ENCODE measurements at regions not wholly inside any gene's neighbourhood (a gene's known extent, or its start where the extent isn't known, plus 50 kb on each side); places are given as distances from the start of the nearest gene placed in this dataset.

DNA sequence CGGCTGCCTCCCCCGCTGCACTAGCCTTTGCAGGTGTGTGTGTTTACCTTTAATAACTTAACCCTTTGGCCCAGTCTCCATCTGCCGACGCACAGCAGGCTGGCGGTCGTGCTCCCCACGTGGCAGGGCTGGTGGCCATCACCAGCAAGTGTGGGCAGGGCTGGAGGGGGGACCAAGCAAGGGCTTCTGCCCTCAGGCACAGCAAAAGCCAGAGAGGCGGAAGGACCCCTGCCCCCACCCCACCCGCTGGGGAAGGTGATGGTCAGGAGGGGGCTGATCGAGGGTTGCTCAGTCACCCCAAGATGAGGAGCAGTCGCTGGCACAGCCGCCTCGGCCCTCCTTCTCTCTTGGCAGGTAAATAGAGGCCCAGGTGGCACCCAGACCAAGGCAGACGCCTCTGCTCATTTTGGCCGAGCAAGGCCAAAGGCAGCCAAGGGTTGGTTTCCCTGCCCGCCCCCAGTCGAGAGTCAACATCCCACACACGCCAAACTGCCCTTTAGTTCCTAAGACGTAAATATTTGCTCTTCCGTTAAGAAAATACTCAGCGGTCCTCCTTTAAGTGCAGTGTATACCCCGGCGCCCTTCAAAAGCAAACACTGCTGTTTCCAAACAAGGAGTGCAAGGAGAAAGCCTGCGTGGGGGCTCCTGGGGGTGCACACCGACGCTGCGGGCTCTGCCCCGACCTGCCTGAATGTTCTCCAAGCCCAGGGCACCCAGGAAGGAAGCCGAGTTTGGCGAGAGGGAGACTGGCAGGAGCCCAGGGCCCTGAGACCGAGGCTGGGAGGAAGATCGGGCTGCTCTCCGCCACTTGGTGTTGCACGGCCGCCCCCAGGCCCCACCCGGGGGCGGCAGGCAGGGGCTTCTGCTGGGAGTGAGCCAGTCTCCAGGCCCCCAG is 82.7 kb downstream of the SIK1 start:
- H3K27me3 Mint-ChIP-seq, result peaks cover 2% of the 10 kb centered on the region
- 89% methylated on average over 33 of the region's 37 CpGs for WGBS (ENCODE audit: insufficient coverage)
- ChIA-PET POLR2A (no interaction called here), CTCF (no interaction called here)
- H3K9me3 Mint-ChIP-seq (ENCODE audit: insufficient read depth), result no peaks in the 10 kb centered on the region
- intact Hi-C loops (cut with micrococcal nuclease), result no loop called here
- H3K4me3 Mint-ChIP-seq, result no peak overlapping the region
- TF ChIP-seq, protein P1, sequence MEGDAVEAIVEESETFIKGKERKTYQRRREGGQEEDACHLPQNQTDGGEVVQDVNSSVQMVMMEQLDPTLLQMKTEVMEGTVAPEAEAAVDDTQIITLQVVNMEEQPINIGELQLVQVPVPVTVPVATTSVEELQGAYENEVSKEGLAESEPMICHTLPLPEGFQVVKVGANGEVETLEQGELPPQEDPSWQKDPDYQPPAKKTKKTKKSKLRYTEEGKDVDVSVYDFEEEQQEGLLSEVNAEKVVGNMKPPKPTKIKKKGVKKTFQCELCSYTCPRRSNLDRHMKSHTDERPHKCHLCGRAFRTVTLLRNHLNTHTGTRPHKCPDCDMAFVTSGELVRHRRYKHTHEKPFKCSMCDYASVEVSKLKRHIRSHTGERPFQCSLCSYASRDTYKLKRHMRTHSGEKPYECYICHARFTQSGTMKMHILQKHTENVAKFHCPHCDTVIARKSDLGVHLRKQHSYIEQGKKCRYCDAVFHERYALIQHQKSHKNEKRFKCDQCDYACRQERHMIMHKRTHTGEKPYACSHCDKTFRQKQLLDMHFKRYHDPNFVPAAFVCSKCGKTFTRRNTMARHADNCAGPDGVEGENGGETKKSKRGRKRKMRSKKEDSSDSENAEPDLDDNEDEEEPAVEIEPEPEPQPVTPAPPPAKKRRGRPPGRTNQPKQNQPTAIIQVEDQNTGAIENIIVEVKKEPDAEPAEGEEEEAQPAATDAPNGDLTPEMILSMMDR (IDR thresholded peaks at IDR 0.05), result no peak
- TF ChIP-seq EZH2 (IDR thresholded peaks at IDR 0.05; ENCODE audit: borderline replicate concordance, insufficient read depth, low read depth, low read length, poor library complexity, severe bottlenecking), result no peak
- H3K27me3 ChIP-seq (replicated peaks in 1 of 4; ENCODE audit: control extremely low read depth in 1 of 4, control insufficient read depth in 3 of 4, insufficient read depth in 4 of 4, low read length in 3 of 4), result no peaks in the 10 kb centered on the region
- H3K36me3 ChIP-seq (replicated peaks in 1 of 2; ENCODE audit: control extremely low read depth in 1 of 2, control insufficient read depth in 1 of 2, extremely low read depth in 1 of 2, insufficient read depth in 2 of 2, low read length in 1 of 2), result no peaks in the 10 kb centered on the region
- no peak for DNase-seq
- H3K4me2 ChIP-seq (replicated peaks; ENCODE audit: low read depth, low read length, poor library complexity, severe bottlenecking), result no peak overlapping the region
- no peak overlapping the region for H3K27ac Mint-ChIP-seq
- peaks cover 4% of the 10 kb centered on the region for H3K4me1 Mint-ChIP-seq
- no peak overlapping the region for H3K27ac ChIP-seq (ENCODE audit: low read length in 2 of 2)
- peaks cover 0 to 5% (median 0%) of the 10 kb centered on the region in 3 donors for H3K9me3 ChIP-seq (ENCODE audit: control extremely low read depth in 1 of 3, control insufficient read depth in 2 of 3, insufficient read depth in 1 of 3, low read length in 2 of 3)
- no peaks in the 10 kb centered on the region for H3K79me2 ChIP-seq (ENCODE audit: control insufficient read depth, insufficient read depth, low read length)
- no peak overlapping the region for H2AFZ ChIP-seq (ENCODE audit: insufficient read depth, low read depth, low read length, poor library complexity, severe bottlenecking)
- H3K4me3 ChIP-seq (ENCODE audit: control extremely low read depth in 1 of 5, extremely low read depth in 1 of 5, insufficient read depth in 1 of 5, low read depth in 2 of 5, low read length in 4 of 5), result no peak overlapping the region
- ATAC-seq (ENCODE audit: low read depth), result no peak
- H3K4me1 ChIP-seq (ENCODE audit: control insufficient read depth in 2 of 2, insufficient read depth in 2 of 2, low read length in 2 of 2), result peaks cover 2 to 7% of the 10 kb centered on the region in 2 donors
- no peaks in the 10 kb centered on the region for H4K20me1 ChIP-seq (ENCODE audit: control insufficient read depth, insufficient read depth, low read length, poor library complexity, severe bottlenecking)
- H3K9ac ChIP-seq (ENCODE audit: low read length), result no peak overlapping the region

Measured in B cell (primary cell).